Keratinocyte (primary cell): ENCODE measurements at regions not wholly inside any gene's neighbourhood (a gene's known extent, or its start where the extent isn't known, plus 50 kb on each side); places are given as distances from the start of the nearest gene placed in this dataset.

Experiments used
- DNase-seq: peaks from one replicate; pipeline ENCODE4 v3.0.0-alpha.2; 2011; ENCODE audit warnings: low read depth, missing footprints, low spot score
- FAIRE-seq: peaks from 2 replicates; lab custom pipeline; 2011; peaks lifted over from hg19 to GRCh38; lab: Jason Lieb, UNC
- H2AFZ ChIP-seq: 2 replicates; pipeline ENCODE4 v1.6.0; 2012; ENCODE audit warnings: low read length, control low read depth, inconsistent platforms; ENCODE audit not compliant: control insufficient read depth
- H3K27ac ChIP-seq: 2 replicates; pipeline ENCODE4 v1.5.1; 2011; ENCODE audit warnings: low read length; ENCODE audit not compliant: control insufficient read depth, insufficient read depth
- H3K27me3 ChIP-seq: 3 replicates; pipeline ENCODE4 v1.6.0; 2011; ENCODE audit warnings: low read length; ENCODE audit not compliant: control insufficient read depth, insufficient read depth; ENCODE audit errors: extremely low read depth
- H3K36me3 ChIP-seq, 2 experiments: 2 replicates in 1 of 2; 3 replicates in 1 of 2; pipeline ENCODE4 v1.5.1; 2011; ENCODE audit warnings: low read length in 2 of 2, mild to moderate bottlenecking in 1 of 2; ENCODE audit not compliant: control insufficient read depth in 2 of 2, insufficient read depth in 2 of 2; ENCODE audit errors: extremely low read depth in 1 of 2
- H3K4me1 ChIP-seq: 3 replicates; pipeline ENCODE4 v1.5.1; 2011; ENCODE audit warnings: low read length; ENCODE audit not compliant: control insufficient read depth, insufficient read depth; ENCODE audit errors: extremely low read depth
- H3K4me2 ChIP-seq: 3 replicates; pipeline ENCODE4 v1.6.0; 2011; ENCODE audit warnings: low read depth, low read length; ENCODE audit not compliant: control insufficient read depth, insufficient read depth; ENCODE audit errors: extremely low read depth
- H3K4me3 ChIP-seq, 3 experiments: fragments of 200-600 bp in 1 of 3; sonication (generic) in 1 of 3; 2 replicates in 2 of 3; 3 replicates in 1 of 3; pipeline ENCODE4 v1.5.1; 2011 to 2016; ENCODE audit warnings: low read length in 3 of 3, mild to moderate bottlenecking in 3 of 3, control low read depth in 2 of 3, inconsistent platforms in 1 of 3, low read depth in 1 of 3, mixed read lengths in 1 of 3, mixed run types in 1 of 3, moderate library complexity in 1 of 3; ENCODE audit not compliant: control insufficient read depth in 2 of 3, insufficient read depth in 2 of 3; ENCODE audit errors: extremely low read depth in 1 of 3
- H3K79me2 ChIP-seq: 2 replicates; pipeline ENCODE4 v1.6.0; 2012; ENCODE audit warnings: low read length; ENCODE audit not compliant: control insufficient read depth, insufficient read depth
- H3K9ac ChIP-seq: 3 replicates; pipeline ENCODE4 v1.6.0; 2011; ENCODE audit warnings: low read length; ENCODE audit not compliant: control insufficient read depth, insufficient read depth; ENCODE audit errors: extremely low read depth
- H3K9me1 ChIP-seq: 3 replicates; pipeline ENCODE4 v1.6.0; 2011; ENCODE audit warnings: low read length; ENCODE audit not compliant: control insufficient read depth, insufficient read depth; ENCODE audit errors: extremely low read depth
- H3K9me3 ChIP-seq: 2 replicates; pipeline ENCODE4 v1.5.1; 2012; ENCODE audit warnings: low read depth, low read length; ENCODE audit not compliant: control insufficient read depth
- H4K20me1 ChIP-seq: 3 replicates; pipeline ENCODE4 v1.6.0; 2011; ENCODE audit warnings: low read length; ENCODE audit not compliant: control insufficient read depth, insufficient read depth; ENCODE audit errors: extremely low read depth
- CTCF ChIP-seq, 3 experiments: IDR thresholded peaks in 1 of 3; conservative IDR thresholded peaks in 1 of 3; optimal IDR thresholded peaks in 1 of 3; 2 replicates in 2 of 3; 3 replicates in 1 of 3; pipeline versions ENCODE3 to v1.5.1; 2011; ENCODE audit warnings: low read length in 3 of 3, mild to moderate bottlenecking in 3 of 3, moderate library complexity in 2 of 3, control low read depth in 1 of 3, inconsistent platforms in 1 of 3; ENCODE audit not compliant: insufficient read depth in 2 of 3; ENCODE audit errors: extremely low read depth in 1 of 3
- EZH2 ChIP-seq: IDR thresholded peaks from one replicate; pipeline ENCODE4 v1.6.1; 2012; ENCODE audit warnings: inconsistent platforms, mild to moderate bottlenecking, low read length, moderate library complexity
- dilution Hi-C: fragments of 300-500 bp; cut with MboI; formaldehyde crosslinking; loops from one replicate; pipeline ENCODE4 v1.7.0; 2020; ENCODE audit warnings: low sequenced_read_pairs; ENCODE audit not compliant: extremely low pct_ligation_motif_present

GRCh38 chr6:21300439-21300838 lies 293.1 kb upstream of the SOX4 start:
- dilution Hi-C loops = no loop called here
- no peak for FAIRE-seq
- no peak for TF ChIP-seq CTCF (optimal IDR thresholded peaks at IDR 0.05 in 1 of 3, IDR thresholded peaks at IDR 0.05 in 1 of 3, conservative IDR thresholded peaks at IDR 0.05 in 1 of 3; ENCODE audit: extremely low read depth in 1 of 3, insufficient read depth in 2 of 3, low read length in 3 of 3)
- TF ChIP-seq EZH2 = no peak

GRCh38 chr6:21305893-21306332 lies 287.6 kb upstream of the SOX4 start:
- no peaks in the 10 kb centered on the region for H3K79me2 ChIP-seq
- DNase-seq = no peak
- no peaks in the 10 kb centered on the region for H3K4me1 ChIP-seq
- no peak overlapping the region for H3K27ac ChIP-seq
- FAIRE-seq = no peak
- H4K20me1 ChIP-seq = no peaks in the 10 kb centered on the region
- H3K4me3 ChIP-seq = no peak overlapping the region
- no peak overlapping the region for H2AFZ ChIP-seq
- dilution Hi-C loops = no loop called here
- no peak overlapping the region for H3K4me2 ChIP-seq
- H3K27me3 ChIP-seq = no peaks in the 10 kb centered on the region
- no peaks in the 10 kb centered on the region for H3K36me3 ChIP-seq
- H3K9me3 ChIP-seq = no peaks in the 10 kb centered on the region
- TF ChIP-seq CTCF (optimal IDR thresholded peaks at IDR 0.05 in 1 of 3, IDR thresholded peaks at IDR 0.05 in 1 of 3, conservative IDR thresholded peaks at IDR 0.05 in 1 of 3; ENCODE audit: extremely low read depth in 1 of 3, insufficient read depth in 2 of 3, low read length in 3 of 3) (peak in 1 of 3 experiments; percentile 38), EZH2 (no peak)
- H3K9me1 ChIP-seq = no peaks in the 10 kb centered on the region
- H3K9ac ChIP-seq = no peak overlapping the region

More at GRCh38 chr6:21300439-21300838, 293.1 kb upstream of the SOX4 start:
- H3K9me3 ChIP-seq = no peaks in the 10 kb centered on the region
- no peak overlapping the region for H3K4me3 ChIP-seq
- H3K36me3 ChIP-seq = no peaks in the 10 kb centered on the region
- no peak overlapping the region for H3K9ac ChIP-seq
- H4K20me1 ChIP-seq = no peaks in the 10 kb centered on the region
- H3K27me3 ChIP-seq = no peaks in the 10 kb centered on the region
- H3K79me2 ChIP-seq = no peaks in the 10 kb centered on the region
- no peak overlapping the region for H3K4me2 ChIP-seq
- no peaks in the 10 kb centered on the region for H3K4me1 ChIP-seq
- DNase-seq = no peak
- H3K27ac ChIP-seq = no peak overlapping the region
- H3K9me1 ChIP-seq = no peaks in the 10 kb centered on the region
- H2AFZ ChIP-seq = no peak overlapping the region
